NCI-H1092 (cell line): ENCODE measurements at regions not wholly inside any gene's neighbourhood (a gene's known extent, or its start where the extent isn't known, plus 50 kb on each side); places are given as distances from the start of the nearest gene placed in this dataset.
"Not testable (repeated sequence)": the region's sequence is repeated elsewhere in the genome, so short reads cannot be mapped to it uniquely, and the experiment has no call there.

Experiments used
- DNase-seq: peaks from one replicate; lab custom pipeline; 2025; lab: John Stamatoyannopoulos, UW

DNA sequence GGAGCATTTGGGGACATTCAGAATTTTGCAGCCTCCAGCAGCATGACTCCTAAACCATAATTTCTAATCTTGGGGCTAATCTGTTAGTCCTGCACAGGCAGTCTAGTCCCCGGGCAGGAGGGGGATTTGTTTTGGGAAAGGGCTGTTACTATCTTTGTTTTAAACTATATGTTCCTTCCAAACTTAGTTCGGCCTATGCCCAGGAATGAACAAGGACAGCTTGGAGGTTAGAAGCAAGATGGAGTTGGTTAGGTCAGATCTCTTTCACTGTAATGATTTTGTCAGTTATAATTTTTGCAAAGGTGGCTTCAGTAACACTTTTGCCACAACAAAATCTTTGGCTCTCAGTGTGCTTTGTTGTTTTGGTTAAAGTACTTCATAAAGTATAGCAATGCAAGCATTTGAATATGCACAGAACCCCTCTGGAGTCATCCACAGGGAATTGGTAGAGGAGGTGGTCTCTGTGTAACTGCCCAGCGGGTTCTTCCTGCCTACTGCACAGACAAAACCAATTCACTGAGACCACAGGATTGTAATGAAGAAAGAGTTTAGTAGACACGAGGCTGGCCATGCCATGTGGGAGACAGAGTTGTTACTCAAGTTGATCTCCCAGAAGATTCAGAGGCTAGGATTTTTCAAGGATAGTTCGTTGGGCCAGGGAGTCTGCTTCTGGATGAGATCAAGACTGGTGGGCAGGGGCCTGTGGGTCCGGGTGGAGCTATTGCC lies 224.1 kb upstream of the MYLIP start:
- no peak for DNase-seq

DNA sequence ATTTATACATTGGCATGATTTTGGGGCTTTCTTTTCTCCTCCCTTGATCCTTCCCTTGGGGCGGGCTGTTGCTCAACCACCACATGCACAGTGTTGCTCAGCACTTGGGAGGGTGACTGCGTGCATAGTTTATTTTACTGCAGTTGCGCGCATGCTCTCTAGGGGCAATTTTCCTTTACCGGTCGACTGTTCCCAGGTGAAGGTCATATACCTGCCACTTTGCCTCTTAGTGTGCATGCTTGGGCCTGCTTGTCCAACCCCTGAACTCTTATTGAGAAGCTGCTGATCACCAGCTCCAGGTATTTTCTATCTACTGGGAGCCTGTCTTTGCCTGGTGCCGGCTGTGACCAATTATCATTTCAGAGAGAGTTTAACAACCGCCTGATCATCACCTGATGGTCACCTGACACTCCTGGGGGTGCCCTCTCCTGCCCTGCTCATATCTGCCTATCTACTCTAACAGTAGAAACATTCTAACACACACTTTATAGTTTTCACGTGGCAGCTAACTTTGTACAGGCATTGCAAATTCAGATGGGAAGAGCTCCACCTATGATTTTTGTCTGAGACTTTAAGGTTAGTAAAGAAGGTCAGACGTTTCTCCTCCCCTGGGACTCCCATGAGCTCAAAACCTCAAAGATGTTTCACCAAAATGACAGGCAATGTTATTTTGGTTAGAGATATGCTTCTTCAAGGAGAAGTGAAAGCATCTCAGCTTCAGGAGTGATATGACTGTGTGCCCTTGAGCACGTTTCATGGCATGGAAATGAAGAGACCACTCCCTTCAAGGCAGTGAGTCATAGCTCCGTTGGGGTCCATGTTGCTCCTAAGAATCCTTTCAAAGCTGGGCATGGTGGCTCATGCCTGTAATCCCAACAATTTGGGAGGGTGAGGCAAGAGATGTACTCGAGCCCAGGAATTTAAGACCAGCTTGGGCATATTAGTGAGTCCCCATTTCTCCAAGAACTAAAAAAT lies 227.5 kb upstream of the MYLIP start:
- DNase-seq = no peak

DNA sequence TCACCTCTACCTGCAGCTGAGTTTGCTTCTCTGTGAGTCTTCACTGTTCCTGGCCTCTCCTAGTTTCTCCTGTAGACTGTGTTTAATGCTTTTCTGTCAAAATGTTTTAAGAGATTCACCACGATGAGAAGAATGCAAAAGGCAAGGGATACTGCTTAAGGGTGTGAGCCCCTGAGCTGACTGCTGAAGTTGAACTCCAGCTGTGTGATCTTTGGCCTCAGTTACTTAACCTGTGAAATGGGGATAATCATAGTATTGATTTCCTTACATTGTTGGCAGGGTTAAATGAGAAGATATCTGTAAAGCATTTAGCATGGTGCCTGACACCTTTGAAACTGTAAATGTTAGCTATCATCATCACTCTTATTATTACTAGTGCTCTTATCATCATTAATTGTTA lies 230.2 kb upstream of the MYLIP start:
- DNase-seq = no peak

DNA sequence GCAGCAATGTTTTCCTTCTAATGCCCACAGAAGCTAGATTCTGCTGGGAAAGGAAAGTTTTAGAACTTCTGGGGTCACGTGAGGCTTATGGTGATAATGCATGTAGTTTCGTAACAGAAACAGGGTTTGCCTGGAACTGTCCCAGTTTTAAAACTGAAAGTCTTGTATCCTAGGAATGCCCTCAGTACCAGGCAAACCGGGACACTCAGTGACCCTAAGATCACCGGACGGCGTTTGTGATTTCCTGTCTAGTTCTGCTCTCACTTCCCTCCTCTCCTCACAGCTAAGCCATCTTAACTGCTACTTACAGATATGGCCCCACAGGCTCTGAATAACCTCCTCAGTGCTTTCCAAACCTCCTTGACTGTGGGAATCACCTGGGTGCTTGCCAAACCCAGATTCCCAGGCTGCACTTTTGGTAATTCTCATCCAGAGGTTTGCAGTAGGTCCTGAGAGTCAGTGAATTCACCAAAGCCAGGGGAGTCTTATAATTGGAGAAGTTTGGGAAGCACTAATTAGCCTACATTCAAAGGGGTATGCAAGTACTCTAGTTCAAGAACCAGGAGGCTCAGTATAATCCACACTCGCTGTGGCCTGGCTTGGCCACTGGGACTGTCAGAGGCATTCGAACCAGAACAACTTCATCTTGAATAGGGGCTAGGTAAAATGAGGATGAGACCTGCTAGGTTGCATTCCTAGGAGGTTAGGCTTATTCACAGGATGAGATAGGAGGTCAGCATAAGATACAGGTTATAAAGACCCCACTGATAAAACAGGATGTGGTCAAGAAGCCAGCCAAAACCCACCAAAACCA lies 231.6 kb upstream of the MYLIP start:
- DNase-seq = no peak

DNA sequence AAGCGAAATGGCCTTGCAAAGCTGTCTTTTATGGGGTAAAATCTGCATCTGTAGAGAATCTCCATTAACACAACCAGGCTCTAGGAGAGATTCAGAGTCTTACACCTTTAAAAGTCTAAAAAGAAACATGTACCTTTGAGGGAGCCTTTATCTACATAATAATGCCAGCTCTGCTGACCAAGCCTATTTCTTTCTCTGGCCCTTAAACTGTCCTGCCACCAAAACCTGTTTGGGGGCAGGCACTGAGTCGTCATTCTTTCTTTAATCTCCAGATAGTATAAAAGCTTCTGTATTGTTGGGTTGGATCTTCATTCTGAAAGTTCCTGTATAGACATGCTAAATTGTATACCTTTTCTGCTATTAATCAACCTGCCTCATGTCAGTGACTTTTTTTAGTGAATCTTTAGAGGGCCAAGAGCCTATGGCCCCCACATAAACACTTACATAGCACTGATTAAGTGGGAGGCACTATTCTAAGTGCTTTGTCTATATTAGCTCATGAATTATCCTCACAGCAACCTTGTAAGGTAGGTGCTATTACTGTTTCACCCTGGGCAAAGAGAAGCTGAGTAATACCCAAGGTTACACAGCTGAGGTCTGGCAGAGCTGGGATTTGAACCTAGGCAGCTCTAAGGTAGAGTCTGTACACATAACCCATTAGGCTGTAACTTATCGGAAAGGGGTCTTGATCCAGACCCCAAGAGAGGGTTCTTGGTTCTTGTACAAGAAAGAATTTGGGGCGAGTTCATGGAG lies 232.3 kb upstream of the DTNBP1 start:
- no peak for DNase-seq

DNA sequence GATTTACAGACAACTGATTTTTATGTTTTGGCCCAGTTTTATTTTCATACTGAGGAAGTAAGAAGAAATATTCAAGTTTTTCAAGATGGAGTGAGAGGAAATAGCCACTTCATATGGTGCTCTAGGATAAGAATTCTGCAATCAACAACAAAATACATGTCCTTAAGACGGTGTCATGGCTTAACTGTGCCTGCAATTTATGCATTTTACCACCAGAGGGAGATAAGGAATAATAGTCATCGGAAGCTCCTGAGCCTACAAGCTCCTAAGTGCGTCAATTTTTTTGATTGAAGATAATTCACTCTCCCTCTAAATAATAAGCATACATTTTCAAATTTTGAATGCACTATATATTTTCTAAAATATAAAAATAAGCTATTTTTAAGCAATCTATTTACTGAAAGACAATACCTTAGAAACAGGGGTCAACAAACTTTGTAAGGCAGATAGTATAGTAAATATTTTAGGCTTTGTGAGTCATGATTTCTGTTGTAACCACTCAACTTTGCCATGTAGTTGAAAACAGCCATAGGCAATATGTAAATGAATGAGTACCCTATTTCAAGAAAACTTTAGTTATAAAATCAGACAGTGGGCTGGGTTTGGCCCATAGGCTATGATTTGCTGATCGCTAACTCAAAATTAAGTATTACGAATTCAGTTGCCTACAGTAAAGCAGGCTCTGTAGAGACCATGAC lies 230.9 kb upstream of the DTNBP1 start:
- no peak for DNase-seq

DNA sequence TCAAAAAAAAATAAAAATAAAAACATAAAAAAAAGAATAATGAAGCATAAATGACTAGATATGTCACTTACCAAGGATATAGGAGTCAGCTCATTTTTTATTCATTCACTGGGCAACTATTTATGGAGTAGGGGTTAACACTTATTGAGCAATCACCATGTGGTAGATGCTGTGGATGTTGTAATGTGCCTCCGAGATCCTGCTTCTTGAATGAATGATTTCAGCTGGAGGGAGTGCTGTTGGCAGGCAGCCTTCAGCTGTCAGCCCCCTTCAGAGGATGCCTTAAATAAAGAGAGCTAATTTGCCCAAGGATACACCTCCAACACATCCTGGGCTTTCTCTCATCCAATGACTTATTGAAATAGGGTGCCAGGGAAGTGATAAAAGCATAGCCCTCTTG lies 229.5 kb upstream of the DTNBP1 start:
- no peak for DNase-seq

DNA sequence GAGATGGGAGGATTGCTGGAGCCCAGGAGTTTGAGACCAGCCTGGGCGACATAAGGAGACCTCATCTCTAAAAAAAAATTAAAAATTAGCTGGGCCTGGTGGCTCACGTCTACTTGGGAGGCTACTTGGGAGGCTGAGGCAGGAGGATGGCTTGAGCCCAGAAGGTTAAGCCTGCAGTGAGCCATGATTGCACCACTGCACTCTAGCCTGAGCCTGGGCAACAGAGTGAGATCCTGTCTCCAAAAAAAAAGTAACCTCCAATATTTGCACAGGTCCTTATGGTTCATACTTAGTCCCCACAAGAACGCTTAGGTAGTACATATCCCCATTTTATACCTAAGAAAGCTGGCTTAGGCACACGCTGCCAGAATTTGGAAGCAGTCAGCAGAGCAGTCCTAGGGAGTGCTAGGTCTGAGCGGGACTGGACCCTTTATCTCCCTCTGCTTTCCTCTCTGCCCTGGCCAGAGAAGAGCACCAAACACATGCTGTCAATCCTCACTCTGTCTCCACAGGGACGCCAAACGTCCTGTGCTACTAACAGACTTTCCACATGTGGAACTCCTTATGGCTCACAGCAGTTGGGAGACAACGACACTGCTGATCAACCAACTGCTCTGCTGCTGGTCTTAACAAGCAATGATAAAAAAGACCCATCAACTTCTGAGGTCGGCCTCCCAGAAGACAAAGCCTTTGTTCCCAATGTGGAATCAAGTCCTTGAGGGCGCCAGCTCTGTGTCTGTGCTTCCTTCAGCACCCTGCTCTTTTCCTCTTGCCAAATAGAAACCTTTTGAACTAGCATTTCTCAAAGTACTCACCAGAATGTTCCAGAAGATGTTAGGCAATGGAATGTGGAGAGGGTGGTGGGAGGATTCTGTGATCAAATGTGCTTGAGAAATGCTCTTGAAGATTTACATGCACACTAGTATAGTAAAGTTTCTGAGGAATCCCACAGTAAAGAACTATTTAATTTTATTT lies 226.3 kb upstream of the DTNBP1 start:
- DNase-seq = no peak

DNA sequence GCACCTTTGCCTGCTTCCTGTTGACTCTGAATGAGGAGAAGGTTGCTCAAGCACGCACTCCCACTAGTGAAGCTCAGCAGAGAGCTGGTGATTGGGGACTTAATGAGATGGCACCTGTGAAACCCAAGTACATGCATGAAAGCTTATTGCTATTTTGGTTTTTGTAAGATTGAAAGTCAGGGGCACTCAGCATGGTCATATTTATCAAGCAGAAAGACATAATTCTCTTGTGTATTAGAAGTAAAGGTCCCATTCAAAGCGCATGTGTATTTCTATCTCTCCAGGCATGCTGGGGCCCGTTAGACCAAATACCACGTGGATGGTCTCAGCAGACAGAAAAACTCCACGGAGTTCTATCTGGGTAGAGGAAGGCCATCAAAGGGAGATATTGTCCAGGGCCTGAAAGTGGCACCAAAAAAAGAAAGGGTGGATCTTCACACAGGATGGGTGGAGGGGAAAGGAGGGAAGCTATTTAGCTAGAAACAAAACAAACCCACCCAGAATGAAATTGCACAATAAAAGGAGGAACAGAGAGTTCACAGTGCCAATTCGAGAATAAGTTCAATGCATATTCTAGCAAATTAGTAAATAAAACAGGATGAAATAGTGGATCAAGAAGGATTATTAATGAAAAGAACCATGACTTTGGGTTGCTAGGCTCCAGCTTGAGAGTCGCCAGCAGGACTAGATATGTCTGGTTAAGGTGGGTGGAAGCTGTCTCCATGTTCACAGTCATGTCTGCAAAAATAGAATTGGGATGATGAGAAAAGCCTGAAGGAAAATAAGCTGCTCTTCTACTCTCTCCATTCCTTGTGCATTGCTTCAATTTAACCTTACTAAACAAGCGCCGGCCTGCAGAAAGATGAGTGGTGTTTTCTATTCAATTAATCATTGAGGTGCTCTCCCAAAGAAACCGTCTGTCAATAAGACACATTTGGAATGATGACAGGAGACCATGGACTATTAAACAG lies 224.9 kb upstream of the DTNBP1 start:
- no peak for DNase-seq

DNA sequence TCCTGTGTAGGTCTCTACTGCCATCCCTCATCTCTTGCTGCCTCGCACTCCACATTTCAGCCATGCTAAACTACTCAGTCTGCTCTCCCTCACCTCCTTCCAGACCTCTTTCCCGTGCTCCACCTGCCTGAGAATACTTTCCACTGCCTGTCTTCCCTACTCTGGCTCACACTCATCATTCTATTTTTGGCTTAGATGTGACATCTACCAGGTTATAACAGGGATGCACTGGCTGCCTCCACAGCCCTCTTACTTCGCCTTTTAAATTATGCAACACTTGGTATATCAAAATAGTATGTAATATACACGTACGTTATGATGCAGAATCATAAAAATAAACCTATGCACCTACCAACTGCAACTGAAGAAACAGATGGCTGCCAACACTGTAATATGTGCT lies 222.8 kb upstream of the DTNBP1 start:
- no peak for DNase-seq

DNA sequence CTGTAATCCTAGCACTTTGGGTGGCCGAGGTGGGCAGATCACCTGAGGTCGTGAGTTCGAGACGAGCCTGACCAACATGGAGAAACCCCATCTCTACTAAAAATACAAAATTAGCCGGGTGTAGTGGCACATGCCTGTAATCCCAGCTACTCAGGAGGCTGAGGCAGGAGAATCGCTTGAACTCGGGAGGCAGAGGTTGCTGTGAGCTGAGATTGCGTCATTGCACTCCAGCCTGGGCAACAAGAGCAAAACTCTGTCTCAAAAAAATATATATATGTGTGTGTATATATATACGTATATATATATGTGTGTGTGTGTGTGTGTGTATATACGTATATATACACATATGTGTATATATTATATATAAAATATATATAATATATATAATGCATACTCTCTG lies 220.8 kb upstream of the DTNBP1 start:
- DNase-seq = not testable (repeated sequence)

DNA sequence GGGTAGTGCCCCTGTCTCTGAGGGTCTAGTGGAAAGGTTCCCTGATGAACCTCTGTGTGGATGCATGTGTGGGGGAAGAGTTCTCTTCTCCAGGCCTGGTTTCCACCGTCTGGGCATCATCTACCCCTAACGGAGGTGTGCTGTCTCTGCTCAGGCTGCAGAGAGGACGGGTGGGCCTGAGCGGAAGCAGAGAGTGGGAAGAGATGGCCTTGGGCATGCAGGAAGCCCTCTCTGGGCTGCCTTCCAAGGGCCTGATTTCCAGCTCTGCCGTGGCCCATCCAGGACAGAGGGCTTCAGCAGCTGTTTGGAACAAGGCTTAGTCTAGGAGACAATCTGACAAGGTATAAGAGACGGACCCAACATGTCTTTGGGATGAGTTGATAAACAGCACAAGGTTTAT lies 220.1 kb upstream of the DTNBP1 start:
- DNase-seq = no peak

DNA sequence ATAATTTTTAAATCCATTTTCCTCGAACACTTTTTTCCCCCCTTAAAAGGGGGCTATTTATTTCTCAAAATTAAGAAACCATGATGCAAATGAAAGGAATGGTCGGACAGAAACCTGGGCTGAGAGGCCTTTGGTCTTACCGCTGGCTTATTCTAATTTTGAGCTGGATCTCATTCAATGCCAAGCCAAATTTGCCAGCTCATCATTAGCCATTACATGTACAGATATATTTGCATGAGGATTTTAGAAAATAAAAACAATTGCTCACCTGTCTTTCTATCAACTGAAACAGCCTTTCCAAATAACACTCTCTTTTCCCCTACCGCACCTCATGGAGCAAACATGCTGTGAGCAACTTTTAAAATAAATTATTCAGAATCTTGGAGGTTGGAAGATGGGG lies 219.5 kb upstream of the DTNBP1 start:
- DNase-seq = no peak

DNA sequence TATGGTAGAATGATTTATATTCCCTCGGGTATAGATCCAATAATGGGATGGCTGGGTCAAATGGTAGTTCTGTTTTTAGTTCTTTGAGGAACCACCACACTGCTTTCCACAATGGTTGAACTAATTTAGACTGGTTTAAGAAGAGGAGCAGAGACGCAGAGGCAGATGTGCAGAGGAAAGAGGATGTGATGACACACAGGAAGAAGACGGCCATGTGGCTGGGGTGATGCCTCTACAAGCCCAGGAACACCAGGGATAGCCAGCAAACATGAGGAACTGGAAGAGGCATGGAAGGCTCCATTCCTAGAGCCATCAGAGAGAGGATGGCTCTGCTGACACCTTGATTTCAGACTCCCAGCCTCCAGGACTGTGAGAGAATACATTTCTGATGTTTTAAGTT lies 218.3 kb upstream of the DTNBP1 start:
- no peak for DNase-seq

DNA sequence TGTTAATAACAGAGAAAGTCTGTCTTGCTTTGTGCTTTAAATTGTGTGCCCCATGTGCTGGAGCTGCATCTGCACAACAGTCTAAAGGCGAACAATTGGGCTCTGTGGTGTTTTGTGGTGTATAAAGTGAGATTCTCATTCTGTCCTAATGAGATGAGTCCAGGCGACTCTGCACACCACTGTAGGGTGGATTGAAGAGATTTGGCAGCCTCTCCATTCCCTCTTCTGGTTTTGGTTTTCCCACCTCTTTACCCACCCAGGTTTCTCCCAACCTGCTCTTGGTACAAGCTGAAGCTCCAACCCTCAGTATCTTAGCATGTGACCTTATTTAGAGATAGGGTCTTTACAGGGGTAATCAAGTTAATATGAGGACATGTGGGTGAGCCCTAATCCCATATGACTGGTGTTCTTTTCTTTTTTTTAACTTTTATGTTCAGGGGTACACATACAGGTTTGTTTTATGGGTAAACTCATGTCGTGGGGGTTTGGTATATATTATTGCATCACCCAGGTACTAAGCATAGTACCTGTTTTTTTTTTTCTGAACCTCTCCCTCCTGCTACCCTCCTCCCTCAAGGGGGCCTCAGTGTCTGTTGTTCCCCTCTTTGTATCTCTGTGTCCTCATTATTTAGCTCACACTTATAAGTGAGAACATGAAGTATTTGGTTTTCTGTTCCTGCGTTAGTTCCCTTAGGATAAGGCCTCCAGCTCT lies 217.6 kb upstream of the DTNBP1 start:
- DNase-seq = no peak

DNA sequence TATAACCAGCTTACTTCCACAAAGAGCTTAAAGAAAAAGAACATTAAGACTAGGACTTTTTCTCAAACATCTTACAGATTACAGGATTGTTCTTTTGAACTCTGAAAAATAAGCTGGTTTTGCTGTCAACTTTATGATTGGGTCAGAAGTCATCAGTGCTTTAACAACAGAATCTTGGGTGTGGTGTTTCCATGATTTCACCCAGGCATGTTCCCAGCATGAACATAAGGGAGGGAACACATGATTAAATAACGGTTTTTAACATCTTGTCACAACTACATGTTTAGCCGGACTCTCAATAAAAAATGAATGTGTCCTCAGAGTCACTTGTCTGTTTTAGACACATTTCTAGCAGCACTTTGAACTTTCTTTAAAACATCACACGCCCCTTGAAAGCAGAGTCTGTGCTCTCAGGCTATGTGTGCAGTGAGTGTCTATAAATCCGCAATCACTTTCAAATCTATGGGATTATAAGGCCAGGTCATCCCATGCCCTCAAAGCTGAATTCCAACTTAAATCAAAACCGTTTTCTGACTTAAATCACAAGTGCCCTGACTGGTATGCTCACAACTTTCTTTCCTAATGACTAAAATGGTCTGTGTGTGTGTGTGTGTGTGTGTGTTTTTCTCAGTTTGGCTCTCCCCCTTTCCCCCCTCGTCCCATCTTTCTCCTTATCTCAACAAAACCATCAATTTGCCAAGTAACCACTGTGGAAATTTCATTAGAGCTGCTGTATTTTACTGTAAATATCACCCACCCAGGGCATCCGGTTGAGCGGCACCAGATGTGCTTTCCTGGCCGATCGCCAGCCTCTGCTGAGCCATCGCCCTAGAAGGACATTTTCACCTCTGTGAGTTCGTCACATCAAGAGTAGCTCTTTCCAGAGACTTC lies 216.8 kb upstream of the DTNBP1 start:
- no peak for DNase-seq

DNA sequence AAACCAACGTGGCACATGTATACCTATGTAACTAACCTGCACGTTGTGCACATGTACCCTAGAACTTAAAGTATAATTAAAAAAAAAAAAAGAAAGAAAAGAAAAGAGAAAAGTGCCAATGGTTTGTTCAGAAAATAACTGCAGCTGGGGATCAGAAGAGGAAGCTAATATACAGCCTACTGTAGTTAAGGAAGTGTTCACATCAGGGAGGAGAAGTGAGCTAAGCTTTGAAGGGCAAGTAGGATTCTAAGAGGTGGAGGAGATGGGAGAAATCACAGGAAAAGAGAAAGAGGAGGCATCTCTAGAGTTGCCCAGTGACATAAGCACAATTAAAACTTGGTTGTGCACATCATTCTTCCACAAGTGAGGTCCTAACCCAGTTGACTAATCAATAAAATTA lies 214.4 kb upstream of the DTNBP1 start:
- no peak for DNase-seq
